Muscle layer of duodenum (tissue), 2 donors: ENCODE measurements at regions not wholly inside any gene's neighbourhood (a gene's known extent, or its start where the extent isn't known, plus 50 kb on each side); places are given as distances from the start of the nearest gene placed in this dataset.

ENCODE experiments used
- H3K27ac ChIP-seq: one replicate; pipeline ENCODE4 v1.7.0; 2013; ENCODE audit warnings: mild to moderate bottlenecking, low read length
- H3K27me3 ChIP-seq: one replicate; pipeline ENCODE4 v1.7.0; 2013; ENCODE audit warnings: low read depth, mild to moderate bottlenecking, control low read depth, low read length
- H3K36me3 ChIP-seq, 2 donors: one replicate each; pipeline ENCODE4 v1.7.0; 2013; ENCODE audit warnings: low read length in 2 of 2, control low read depth in 1 of 2, mild to moderate bottlenecking in 1 of 2; ENCODE audit not compliant: insufficient read depth in 2 of 2, control insufficient read depth in 1 of 2
- H3K4me1 ChIP-seq, 2 donors: one replicate each; pipeline ENCODE4 v1.7.0; 2013; ENCODE audit warnings: low read length in 2 of 2, mild to moderate bottlenecking in 2 of 2, control low read depth in 1 of 2, moderate library complexity in 1 of 2; ENCODE audit not compliant: insufficient read depth in 2 of 2, control insufficient read depth in 1 of 2
- H3K4me3 ChIP-seq, 2 donors: one replicate each; pipeline ENCODE4 v1.7.0; 2013; ENCODE audit warnings: low read length in 2 of 2, low read depth in 1 of 2, mild to moderate bottlenecking in 1 of 2
- H3K9me3 ChIP-seq, 2 donors: one replicate each; pipeline ENCODE4 v1.7.0; 2013; ENCODE audit warnings: low read length in 2 of 2, control low read depth in 1 of 2, mild to moderate bottlenecking in 1 of 2; ENCODE audit not compliant: control insufficient read depth in 1 of 2
- donor health status: healthy.

GRCh38 chr9:16337322-16338029 is 533.0 kb downstream of the BNC2 start:
- Histone ChIP-seq H3K27me3 (no peaks in the 10 kb centered on the region), H3K4me3 (no peak overlapping the region), H3K36me3 (no peaks in the 10 kb centered on the region), H3K4me1 (no peaks in the 10 kb centered on the region), H3K27ac (no peak overlapping the region), H3K9me3 (no peaks in the 10 kb centered on the region)

- H3K4me3 ChIP-seq = no peak overlapping the region
- no peaks in the 10 kb centered on the region for H3K36me3 ChIP-seq
- H3K27ac ChIP-seq = no peak overlapping the region
- no peaks in the 10 kb centered on the region for H3K4me1 ChIP-seq
- no peaks in the 10 kb centered on the region for H3K27me3 ChIP-seq
- H3K9me3 ChIP-seq = no peaks in the 10 kb centered on the region
Measured at GRCh38 chr9:16341177-16341576, 529.3 kb downstream of the BNC2 start.

GRCh38 chr9:16342246-16343020 is 528.0 kb downstream of the BNC2 start:
- H3K27me3 ChIP-seq = no peaks in the 10 kb centered on the region
- H3K9me3 ChIP-seq = no peaks in the 10 kb centered on the region
- no peaks in the 10 kb centered on the region for H3K36me3 ChIP-seq
- no peak overlapping the region for H3K27ac ChIP-seq
- no peak overlapping the region for H3K4me3 ChIP-seq
- no peaks in the 10 kb centered on the region for H3K4me1 ChIP-seq

- peak overlapping the region; percentile 36 for H3K27ac ChIP-seq
Measured at GRCh38 chr9:16343249-16344237, 526.9 kb downstream of the BNC2 start.

GRCh38 chr9:16344343-16344742 is 526.1 kb downstream of the BNC2 start:
- H3K9me3 ChIP-seq = no peaks in the 10 kb centered on the region
- H3K4me3 ChIP-seq = no peak overlapping the region
- H3K36me3 ChIP-seq = no peaks in the 10 kb centered on the region
- peak overlapping the region; percentile 36 for H3K27ac ChIP-seq
- H3K27me3 ChIP-seq = no peaks in the 10 kb centered on the region
- no peaks in the 10 kb centered on the region for H3K4me1 ChIP-seq

More at GRCh38 chr9:16343249-16344237, 526.9 kb downstream of the BNC2 start:
- Histone ChIP-seq H3K27me3 (no peaks in the 10 kb centered on the region), H3K9me3 (no peaks in the 10 kb centered on the region), H3K4me1 (no peaks in the 10 kb centered on the region), H3K4me3 (no peak overlapping the region), H3K36me3 (no peaks in the 10 kb centered on the region)

GRCh38 chr9:16345902-16346301 is 524.6 kb downstream of the BNC2 start:
- H3K4me1 ChIP-seq = no peaks in the 10 kb centered on the region

GRCh38 chr9:16347886-16348285 is 522.6 kb downstream of the BNC2 start:
- no peaks in the 10 kb centered on the region for H3K36me3 ChIP-seq
- no peaks in the 10 kb centered on the region for H3K4me1 ChIP-seq
- no peaks in the 10 kb centered on the region for H3K9me3 ChIP-seq
- H3K27ac ChIP-seq = no peak overlapping the region
- no peaks in the 10 kb centered on the region for H3K27me3 ChIP-seq
- H3K4me3 ChIP-seq = no peak overlapping the region

More at GRCh38 chr9:16345902-16346301, 524.6 kb downstream of the BNC2 start:
- no peaks in the 10 kb centered on the region for H3K27me3 ChIP-seq
- H3K4me3 ChIP-seq = no peak overlapping the region
- no peaks in the 10 kb centered on the region for H3K9me3 ChIP-seq
- no peak overlapping the region for H3K27ac ChIP-seq
- H3K36me3 ChIP-seq = no peaks in the 10 kb centered on the region

- Histone ChIP-seq H3K36me3 (no peaks in the 10 kb centered on the region), H3K27ac (no peak overlapping the region)
Measured at GRCh38 chr9:16348531-16348930, 521.9 kb downstream of the BNC2 start.

GRCh38 chr9:16352251-16352650 is 518.2 kb downstream of the BNC2 start:
- Histone ChIP-seq H3K27me3 (no peaks in the 10 kb centered on the region), H3K4me1 (no peaks in the 10 kb centered on the region), H3K36me3 (no peaks in the 10 kb centered on the region), H3K27ac (no peak overlapping the region), H3K4me3 (no peak overlapping the region), H3K9me3 (no peaks in the 10 kb centered on the region)

More at GRCh38 chr9:16348531-16348930, 521.9 kb downstream of the BNC2 start:
- Histone ChIP-seq H3K4me1 (no peaks in the 10 kb centered on the region), H3K4me3 (no peak overlapping the region), H3K9me3 (no peaks in the 10 kb centered on the region), H3K27me3 (no peaks in the 10 kb centered on the region)

GRCh38 chr9:16352791-16353401 is 517.6 kb downstream of the BNC2 start:
- H3K36me3 ChIP-seq = no peaks in the 10 kb centered on the region
- H3K4me1 ChIP-seq = no peaks in the 10 kb centered on the region
- no peak overlapping the region for H3K4me3 ChIP-seq
- no peak overlapping the region for H3K27ac ChIP-seq
- no peaks in the 10 kb centered on the region for H3K27me3 ChIP-seq
- H3K9me3 ChIP-seq = no peaks in the 10 kb centered on the region
